Endothelial cell of hepatic sinusoid (primary cell): ENCODE measurements at regions not wholly inside any gene's neighbourhood (a gene's known extent, or its start where the extent isn't known, plus 50 kb on each side); places are given as distances from the start of the nearest gene placed in this dataset.

Experiments used
- in situ Hi-C: cut with HindIII; loops from 2 replicates; pipeline ENCODE4 v1.10.0; 2017; ENCODE audit warnings: low sequenced_read_pairs

GRCh38 chr5:125835293-125836172, 587.7 kb upstream of the GRAMD2B start:
- in situ Hi-C loops: no loop called here

DNA sequence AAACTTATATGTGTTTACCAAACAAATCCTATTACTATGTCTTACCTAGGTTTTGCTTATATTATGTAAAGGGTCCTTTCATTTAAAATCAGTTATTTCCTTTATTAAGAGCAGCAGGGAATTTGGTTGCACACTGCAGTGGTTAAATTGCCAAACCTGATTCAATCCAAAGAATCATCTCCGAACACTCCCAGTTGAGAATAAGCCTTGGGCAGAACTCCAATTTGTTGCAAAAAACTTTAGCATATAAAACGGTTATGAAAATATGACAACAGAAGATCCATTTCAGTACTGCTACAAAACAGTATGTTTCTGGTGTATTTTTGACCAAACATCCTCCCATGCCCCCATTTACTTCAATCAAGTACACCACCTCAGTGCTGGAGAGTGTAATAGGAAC, 587.0 kb upstream of the GRAMD2B start:
- in situ Hi-C loops: no loop called here

- in situ Hi-C loops: no loop called here
Observed at GRCh38 chr5:125837866-125838265, 585.3 kb upstream of the GRAMD2B start.

GRCh38 chr5:125847561-125847960, 575.6 kb upstream of the GRAMD2B start:
- in situ Hi-C loops: no loop called here

GRCh38 chr5:125848751-125849150, 574.5 kb upstream of the GRAMD2B start:
- in situ Hi-C loops: no loop called here

GRCh38 chr5:125856949-125857348, 566.3 kb upstream of the GRAMD2B start:
- in situ Hi-C loops: no loop called here

DNA sequence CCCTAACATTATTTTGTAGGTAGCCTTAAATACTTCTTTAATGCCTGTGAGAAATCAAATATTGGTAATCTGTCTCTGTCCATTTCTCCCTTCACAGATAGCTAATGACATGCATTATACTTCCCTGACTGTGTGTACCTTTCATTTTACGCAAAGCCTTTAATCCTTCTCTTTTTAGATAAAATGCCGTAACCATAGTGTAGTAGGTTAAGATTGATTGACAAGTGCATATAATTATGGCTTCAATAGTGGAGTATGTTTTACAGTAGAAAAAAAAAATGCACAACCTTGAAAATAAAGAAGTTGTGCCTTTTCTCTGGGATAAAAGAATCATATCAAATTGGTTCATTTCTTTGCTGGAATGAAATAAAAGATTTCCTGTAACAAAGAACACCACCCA, 559.6 kb upstream of the GRAMD2B start:
- in situ Hi-C loops: no loop called here

DNA sequence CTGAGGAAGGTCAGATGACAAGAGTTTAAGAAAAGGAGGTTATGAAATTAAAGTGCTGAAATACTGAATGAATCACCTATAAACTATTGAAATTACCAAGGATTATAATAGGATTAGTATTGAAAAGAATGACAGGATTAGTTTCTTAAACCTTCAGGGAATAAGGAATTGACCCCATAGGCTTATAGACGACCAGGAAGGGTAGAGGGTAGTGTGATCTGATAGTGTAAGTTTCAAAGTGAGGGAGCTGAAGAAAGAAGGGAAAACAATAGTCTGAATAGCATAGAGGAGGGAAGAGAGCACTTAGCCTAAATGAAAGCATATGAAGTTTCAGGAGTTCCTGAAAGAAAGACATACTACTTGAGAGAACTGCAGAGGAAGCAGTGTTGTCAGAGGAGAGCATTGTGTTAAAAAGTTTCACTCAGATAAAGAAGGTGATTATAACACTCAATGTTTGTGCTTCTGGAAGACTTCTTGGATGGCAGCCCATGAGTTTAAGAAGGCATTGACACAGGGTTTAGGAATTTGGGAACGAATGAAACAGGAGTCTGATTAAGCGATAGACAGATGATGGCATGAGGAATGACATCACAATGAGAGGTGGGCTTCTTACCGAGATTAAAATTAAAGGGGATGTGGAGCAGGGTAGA, 557.9 kb upstream of the GRAMD2B start:
- in situ Hi-C loops: no loop called here

GRCh38 chr5:125868036-125868435, 555.2 kb upstream of the GRAMD2B start:
- in situ Hi-C loops: no loop called here

DNA sequence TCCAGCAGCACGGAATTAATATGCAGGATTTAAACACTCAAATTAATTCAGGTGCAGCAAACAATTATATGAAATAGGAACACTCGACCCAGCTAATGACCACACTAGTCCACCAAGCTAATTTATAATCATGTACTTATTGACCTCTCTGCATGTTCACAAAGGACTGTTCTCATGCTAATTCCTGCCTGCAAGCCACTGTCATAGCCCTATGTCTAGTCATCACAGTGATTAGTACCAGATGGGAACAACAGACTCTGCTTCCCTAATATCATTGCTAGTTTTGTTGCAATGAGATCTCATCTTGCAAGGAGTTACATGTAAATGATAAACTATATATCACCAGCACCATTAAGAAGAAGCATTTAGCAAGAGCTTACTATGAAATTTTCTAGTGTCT, 553.0 kb upstream of the GRAMD2B start:
- in situ Hi-C loops: no loop called here

- in situ Hi-C loops: no loop called here
Observed at GRCh38 chr5:125874057-125874456, 549.2 kb upstream of the GRAMD2B start.

DNA sequence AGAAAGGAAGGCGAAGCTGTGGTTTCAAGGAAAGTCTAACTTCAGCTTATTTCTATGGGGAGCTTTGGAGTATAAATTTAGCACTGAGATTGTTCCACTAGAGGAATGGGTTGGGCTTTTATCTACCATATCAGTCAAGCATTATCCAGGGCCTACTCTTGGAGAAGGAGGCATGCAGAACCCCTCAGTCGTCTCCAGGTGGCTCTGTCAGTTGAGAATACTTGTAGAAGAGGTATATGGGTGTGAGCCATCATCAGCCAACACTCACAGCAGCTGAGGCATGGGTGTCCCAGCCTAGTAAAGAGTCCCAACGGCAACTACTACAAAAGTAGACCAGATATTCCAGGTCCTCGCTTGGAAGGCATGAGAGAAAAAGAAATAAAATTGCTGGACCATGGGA, 548.5 kb upstream of the GRAMD2B start:
- in situ Hi-C loops: no loop called here

GRCh38 chr5:125877248-125877647, 546.0 kb upstream of the GRAMD2B start:
- in situ Hi-C loops: no loop called here

DNA sequence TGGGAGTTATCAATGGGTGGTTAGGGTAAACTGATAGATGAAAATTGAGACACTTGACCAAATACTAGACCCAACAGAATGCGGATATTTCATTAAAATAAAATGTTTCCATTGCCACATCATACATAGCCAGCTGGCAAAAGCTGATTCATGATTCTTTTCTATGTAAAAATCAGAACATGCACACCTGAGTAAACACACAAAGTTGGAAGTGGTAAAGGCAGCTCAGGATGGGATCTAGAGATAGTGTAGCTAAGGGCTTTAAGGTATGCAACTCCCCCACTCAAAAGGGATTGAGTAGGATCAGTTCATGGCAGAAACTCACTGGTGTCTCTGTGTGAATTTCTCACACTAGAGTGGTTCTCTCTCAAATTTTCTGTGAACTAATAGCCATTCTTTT, 541.1 kb upstream of the GRAMD2B start:
- in situ Hi-C loops: no loop called here

DNA sequence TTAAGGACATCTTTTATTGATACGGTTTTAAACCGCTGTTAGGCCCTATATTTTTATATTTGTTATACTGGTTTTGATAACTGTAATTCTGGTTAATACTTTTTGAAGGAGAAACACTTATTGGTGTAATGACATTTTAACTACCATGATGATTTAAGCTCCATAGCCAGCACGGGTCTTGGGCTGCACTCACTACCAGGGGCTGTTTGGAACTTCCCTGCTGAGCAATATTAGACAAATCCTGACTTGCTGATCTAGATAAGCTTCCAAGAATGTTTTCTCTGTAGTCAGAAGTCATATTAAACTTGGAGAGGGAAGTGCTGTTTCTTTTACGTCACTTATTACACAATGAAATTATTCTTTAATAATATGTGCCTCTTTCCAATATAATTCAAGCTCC, 540.0 kb upstream of the GRAMD2B start:
- in situ Hi-C loops: no loop called here

DNA sequence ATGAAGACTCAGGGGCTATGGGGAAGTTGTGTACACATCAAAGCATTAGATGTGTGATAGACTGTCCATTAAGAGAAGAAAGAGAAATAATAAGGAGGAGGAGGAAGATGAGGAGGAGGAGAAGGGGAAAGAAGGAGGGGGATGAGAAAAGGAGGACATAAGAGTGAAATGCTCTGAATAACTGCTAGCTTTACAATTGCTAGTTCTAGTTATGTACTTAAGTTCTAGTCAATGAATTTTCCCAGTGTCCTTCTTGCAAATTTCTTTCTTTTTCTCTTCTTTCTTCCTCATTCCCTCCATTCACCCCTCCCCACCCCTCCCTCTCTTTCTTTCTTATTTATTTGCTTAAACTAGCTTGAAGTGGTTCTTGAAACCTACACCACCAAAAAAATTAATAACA, 534.9 kb upstream of the GRAMD2B start:
- in situ Hi-C loops: no loop called here

DNA sequence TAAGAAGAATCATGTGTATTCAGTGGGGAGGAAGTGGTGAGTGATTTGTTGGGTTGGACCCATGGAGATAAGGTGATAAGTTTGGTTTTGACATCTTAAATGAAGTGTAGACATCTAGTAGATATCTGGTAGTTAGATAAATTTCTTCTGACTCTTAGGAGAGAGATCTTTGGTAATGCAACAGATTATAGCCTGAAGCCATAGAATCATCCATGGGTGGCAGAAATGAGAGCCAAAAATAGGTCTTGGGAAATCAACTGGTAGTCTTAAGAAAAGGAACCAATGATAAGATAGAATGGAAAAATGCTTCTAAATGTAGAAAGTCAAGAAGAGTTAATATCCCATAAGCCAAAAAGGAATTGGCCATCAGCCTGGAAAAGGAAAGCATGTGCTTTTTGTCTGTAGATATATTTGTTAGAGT, 532.7 kb upstream of the GRAMD2B start:
- in situ Hi-C loops: no loop called here

GRCh38 chr5:125891061-125891725, 532.0 kb upstream of the GRAMD2B start:
- in situ Hi-C loops: no loop called here

GRCh38 chr5:125894383-125894782, 528.8 kb upstream of the GRAMD2B start:
- in situ Hi-C loops: no loop called here

DNA sequence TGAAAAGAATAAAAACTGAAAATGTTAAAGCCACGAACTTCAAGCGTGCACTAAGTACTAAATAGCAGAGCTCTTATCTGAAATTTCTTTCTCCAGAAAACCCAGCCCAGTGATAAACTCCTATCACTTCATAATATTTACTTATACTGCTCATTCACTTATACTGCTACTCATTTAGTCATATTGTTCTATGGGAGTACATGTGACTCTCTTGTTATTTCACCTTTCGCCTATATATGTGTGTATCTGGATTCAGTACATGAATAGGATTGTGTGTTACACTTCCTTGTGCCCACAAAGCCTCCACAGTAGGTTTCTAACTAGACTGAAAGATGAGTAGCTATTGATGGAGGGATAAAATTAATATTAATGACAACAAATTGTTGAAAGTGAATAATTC, 526.8 kb upstream of the GRAMD2B start:
- in situ Hi-C loops: no loop called here

DNA sequence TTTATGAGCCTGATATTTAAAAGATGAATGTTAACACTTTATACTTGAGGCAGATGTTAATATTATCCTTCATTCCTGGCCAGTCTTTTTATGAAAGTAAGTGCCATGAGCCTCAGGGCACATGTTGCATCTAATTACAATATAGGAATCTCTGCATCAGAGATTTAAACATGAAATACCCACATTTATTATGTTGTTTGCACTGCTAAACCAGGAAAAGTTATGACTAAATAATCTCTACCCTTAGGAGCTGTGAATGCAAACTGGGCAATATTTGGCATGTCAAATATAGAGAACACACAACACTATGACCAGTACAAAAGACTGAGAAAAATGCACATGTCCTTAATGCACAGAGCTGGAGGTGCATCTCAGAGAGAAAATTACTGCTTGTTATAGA, 526.1 kb upstream of the GRAMD2B start:
- in situ Hi-C loops: no loop called here

GRCh38 chr5:125898851-125899405, 524.3 kb upstream of the GRAMD2B start:
- in situ Hi-C loops: no loop called here
